ENCODE measurements at regions not wholly inside any gene's neighbourhood (a gene's known extent, or its start where the extent isn't known, plus 50 kb on each side); places are given as distances from the start of the nearest gene placed in this dataset.

DNA sequence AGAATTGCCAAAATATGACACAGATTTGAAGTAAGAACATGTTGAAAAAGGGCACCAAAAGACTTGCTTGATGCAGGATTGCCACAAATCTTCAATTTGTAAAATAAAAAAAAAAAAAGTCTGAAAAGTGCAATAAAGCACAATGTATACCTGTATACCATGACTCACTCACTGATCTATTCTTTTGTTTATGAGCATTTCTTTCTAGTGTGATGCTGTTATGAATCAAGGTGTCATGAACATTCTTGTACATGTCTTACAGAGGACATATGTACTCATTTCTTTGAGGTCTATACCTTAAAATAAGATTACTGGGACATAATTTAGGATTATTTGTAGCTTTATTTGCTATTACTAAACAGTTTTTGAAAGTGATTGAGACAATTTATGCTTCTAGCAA is 464.9 kb upstream of the RBMS3 start:
- DNase-seq (ENCODE audit: low spot score): no peak
- TF ChIP-seq, protein P1, sequence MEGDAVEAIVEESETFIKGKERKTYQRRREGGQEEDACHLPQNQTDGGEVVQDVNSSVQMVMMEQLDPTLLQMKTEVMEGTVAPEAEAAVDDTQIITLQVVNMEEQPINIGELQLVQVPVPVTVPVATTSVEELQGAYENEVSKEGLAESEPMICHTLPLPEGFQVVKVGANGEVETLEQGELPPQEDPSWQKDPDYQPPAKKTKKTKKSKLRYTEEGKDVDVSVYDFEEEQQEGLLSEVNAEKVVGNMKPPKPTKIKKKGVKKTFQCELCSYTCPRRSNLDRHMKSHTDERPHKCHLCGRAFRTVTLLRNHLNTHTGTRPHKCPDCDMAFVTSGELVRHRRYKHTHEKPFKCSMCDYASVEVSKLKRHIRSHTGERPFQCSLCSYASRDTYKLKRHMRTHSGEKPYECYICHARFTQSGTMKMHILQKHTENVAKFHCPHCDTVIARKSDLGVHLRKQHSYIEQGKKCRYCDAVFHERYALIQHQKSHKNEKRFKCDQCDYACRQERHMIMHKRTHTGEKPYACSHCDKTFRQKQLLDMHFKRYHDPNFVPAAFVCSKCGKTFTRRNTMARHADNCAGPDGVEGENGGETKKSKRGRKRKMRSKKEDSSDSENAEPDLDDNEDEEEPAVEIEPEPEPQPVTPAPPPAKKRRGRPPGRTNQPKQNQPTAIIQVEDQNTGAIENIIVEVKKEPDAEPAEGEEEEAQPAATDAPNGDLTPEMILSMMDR (IDR thresholded peaks at IDR 0.05): no peak
- Histone ChIP-seq H3K4me3 (no peak overlapping the region), H3K27ac (no peak overlapping the region)

DNA sequence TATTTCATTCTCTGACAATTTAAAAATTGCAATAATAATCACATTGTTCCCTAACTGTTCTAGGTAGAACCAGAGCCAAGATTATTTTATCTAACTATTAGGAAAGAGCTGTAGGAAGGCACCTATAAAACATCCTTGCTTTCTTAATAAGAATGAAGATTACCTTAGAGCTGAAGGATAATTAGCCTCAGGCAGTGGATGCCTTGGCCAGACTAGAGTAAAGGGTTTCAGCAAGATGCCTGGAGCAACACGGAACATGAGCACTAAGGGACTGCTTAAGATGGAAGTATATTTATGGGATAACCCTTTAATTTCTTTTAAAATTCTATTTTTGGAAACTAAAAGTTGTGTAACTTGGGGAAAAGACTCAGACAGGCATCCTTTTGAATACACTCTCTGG is 456.6 kb upstream of the RBMS3 start:
- H3K4me3 ChIP-seq: no peak overlapping the region
- no peak for DNase-seq (ENCODE audit: low spot score)
- TF ChIP-seq, protein P1 (IDR thresholded peaks at IDR 0.05): no peak
- H3K27ac ChIP-seq: no peak overlapping the region

DNA sequence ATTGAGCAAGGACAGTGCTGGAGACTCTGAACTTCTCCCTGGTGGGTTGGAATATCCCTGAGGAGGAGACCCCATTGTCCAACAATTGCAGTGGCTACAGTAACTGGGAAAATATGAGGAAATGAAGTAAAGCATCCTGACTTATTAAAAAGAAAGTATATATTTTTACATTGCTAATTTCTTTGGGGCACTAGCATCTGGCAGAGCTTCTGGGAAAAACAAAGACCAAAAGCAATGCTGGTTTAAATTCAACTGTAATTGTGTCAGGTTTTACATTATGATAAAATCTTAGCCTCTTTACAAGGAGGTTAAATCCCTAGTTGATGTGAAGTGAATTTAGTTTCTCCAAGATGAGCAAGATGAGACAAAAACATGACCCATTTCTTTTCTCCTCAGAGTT is 454.0 kb upstream of the RBMS3 start:
- TF ChIP-seq, protein P1 (IDR thresholded peaks at IDR 0.05): no peak
- H3K27ac ChIP-seq: no peak overlapping the region
- no peak overlapping the region for H3K4me3 ChIP-seq
- no peak for DNase-seq (ENCODE audit: low spot score)

DNA sequence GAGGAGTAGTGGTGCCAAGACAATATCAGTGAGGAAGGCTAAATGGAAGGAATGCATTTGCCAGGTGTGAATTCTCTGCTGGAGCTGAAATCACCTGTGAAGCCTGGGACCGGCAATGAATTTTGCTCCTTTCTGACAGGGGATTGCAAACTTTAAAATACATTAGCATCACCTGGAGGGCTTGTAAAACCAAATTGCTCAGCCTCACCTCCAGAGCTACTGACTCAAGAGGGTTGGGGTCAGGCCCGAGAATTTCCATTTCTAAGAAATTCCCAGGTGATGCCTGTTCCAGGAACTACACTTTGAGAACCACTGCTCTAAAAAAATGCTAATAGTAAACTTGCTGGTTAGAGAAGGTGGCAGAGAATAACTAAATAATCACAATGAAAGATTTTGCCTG is 445.6 kb upstream of the RBMS3 start:
- Histone ChIP-seq H3K27ac (no peak overlapping the region), H3K4me3 (peak overlapping the region; percentile 49)
- DNase-seq (ENCODE audit: low spot score): no peak
- TF ChIP-seq, protein P1 (IDR thresholded peaks at IDR 0.05): no peak

DNA sequence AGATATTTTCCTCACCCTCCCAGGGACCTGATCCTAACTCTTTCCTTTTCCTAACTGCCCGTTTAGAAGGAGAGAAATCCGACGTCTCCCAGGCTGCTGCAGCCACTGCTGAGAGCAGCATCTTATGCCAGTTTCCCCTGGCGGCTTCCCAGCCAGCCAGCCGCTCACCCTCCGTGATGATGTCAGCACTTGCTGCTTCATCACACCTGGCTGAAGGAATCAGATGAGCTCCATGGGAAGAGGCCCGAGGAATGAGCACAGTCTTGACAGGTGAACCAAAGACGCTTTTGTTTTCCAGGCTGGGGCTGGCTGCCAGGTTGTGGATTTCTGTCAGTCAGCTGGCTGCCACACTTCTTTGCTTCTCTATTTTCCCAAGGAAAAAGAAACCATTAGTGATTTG is 445.1 kb upstream of the RBMS3 start:
- no peak for DNase-seq (ENCODE audit: low spot score)
- TF ChIP-seq, protein P1 (IDR thresholded peaks at IDR 0.05): no peak
- H3K27ac ChIP-seq: no peak overlapping the region
- peak overlapping the region; percentile 49 for H3K4me3 ChIP-seq

DNA sequence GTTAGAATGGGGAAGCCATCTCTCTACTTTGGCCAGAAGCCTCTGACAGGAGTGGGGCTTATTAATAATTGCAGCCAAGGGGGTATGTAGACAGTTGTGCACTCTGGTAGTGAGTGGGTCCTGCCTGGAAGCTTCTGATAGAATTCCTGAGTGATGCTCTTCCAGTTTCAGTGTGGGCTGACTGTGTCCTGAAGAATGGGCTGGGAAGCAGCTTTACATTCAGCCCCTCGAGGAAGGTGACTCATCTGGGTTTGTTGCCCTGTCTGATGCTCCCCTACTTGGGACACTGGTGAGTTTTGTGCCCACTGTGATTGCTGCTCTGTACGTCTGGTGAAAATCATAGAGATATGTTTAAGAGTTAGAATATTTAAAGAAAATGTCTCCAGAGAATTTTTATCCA is 444.7 kb upstream of the RBMS3 start:
- Histone ChIP-seq H3K4me3 (no peak overlapping the region), H3K27ac (no peak overlapping the region)
- TF ChIP-seq, protein P1 (IDR thresholded peaks at IDR 0.05): no peak
- no peak for DNase-seq (ENCODE audit: low spot score)

DNA sequence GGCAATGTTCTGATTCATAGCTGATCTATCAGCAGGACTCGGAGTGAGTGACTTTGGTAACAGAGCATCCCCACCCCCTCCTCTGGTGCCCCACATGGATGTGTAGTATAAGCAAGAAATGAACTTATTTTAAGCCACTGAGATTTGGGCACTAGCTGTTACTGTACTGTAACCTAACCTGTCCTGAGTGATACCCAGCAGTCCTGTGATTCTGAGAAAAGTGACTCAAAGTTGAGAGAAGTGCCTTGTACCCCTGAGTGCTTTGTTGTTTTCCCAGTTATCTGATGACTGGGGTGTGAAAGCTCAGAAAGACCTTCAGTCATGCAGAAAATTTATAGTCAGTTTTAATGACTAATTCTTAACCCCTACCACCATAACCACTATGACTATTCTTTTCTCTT is 439.9 kb upstream of the RBMS3 start:
- TF ChIP-seq, protein P1 (IDR thresholded peaks at IDR 0.05): no peak
- DNase-seq (ENCODE audit: low spot score): no peak
- Histone ChIP-seq H3K27ac (no peak overlapping the region), H3K4me3 (no peak overlapping the region)

All from coronary artery (tissue), 2 donors.